GM23338 (cell line): ENCODE measurements at regions not wholly inside any gene's neighbourhood (a gene's known extent, or its start where the extent isn't known, plus 50 kb on each side); places are given as distances from the start of the nearest gene placed in this dataset.

Experiments used
- ATAC-seq: fragments of 200-7000 bp; cut with Tn5 transposase; 3 replicates; pipeline ENCODE4 v1.9.1; 2020
- DNase-seq: peaks from one replicate; pipeline ENCODE4 v3.0.0-alpha.2; 2015; ENCODE audit warnings: low spot score
- H2AFZ ChIP-seq: fragments of 200-600 bp; sonication (generic); 2 replicates; pipeline ENCODE4 v1.8.0; 2016; ENCODE audit warnings: antibody characterized with exemption, mild to moderate bottlenecking, moderate library complexity
- H3F3A ChIP-seq: fragments of 200-600 bp; sonication (generic); replicated peaks from 2 replicates; pipeline ENCODE4 v1.8.0; 2017; ENCODE audit warnings: antibody characterized with exemption, mixed run types, low read depth
- H3K27ac ChIP-seq: fragments of 200-600 bp; sonication (generic); 2 replicates; pipeline ENCODE4 v1.6.1; 2016; ENCODE audit warnings: low read depth
- H3K27me3 ChIP-seq: fragments of 200-600 bp; sonication (generic); 2 replicates; pipeline ENCODE4 v1.8.0; 2016; ENCODE audit warnings: mild to moderate bottlenecking, mixed run types, moderate library complexity; ENCODE audit not compliant: insufficient read depth
- H3K36me3 ChIP-seq: fragments of 200-600 bp; sonication (generic); 2 replicates; pipeline ENCODE4 v1.8.0; 2016; ENCODE audit warnings: mild to moderate bottlenecking; ENCODE audit not compliant: insufficient read depth
- H3K4me1 ChIP-seq: fragments of 200-600 bp; sonication (generic); 2 replicates; pipeline ENCODE4 v1.8.0; 2016; ENCODE audit warnings: mild to moderate bottlenecking, moderate library complexity; ENCODE audit not compliant: insufficient read depth
- H3K4me2 ChIP-seq: fragments of 200-600 bp; sonication (generic); 2 replicates; pipeline ENCODE4 v1.7.1; 2017; ENCODE audit warnings: mixed run types
- H3K4me3 ChIP-seq: fragments of 200-600 bp; sonication (generic); 2 replicates; pipeline ENCODE4 v1.6.1; 2016; ENCODE audit warnings: mixed run types
- H3K79me2 ChIP-seq: fragments of 200-600 bp; sonication (generic); replicated peaks from 2 replicates; pipeline ENCODE4 v1.8.0; 2017; ENCODE audit warnings: mild to moderate bottlenecking; ENCODE audit not compliant: insufficient read depth
- H3K9me2 ChIP-seq: fragments of 200-600 bp; sonication (generic); 2 replicates; pipeline ENCODE4 v1.8.0; 2017; ENCODE audit not compliant: insufficient read depth
- H4K20me1 ChIP-seq: fragments of 200-600 bp; sonication (generic); replicated peaks from 2 replicates; pipeline ENCODE4 v1.8.0; 2017; ENCODE audit warnings: mild to moderate bottlenecking; ENCODE audit not compliant: insufficient read depth
- H3K27ac Mint-ChIP-seq: 2 replicates; pipeline ENCODE4 v1.8.0; 2020; ENCODE audit warnings: inconsistent platforms, mild to moderate bottlenecking, moderate library complexity, mixed read lengths
- H3K27me3 Mint-ChIP-seq: 3 replicates; pipeline ENCODE4 v1.8.0; 2022; ENCODE audit warnings: low read depth, mild to moderate bottlenecking, moderate library complexity, mixed read lengths, inconsistent platforms; ENCODE audit not compliant: insufficient read depth, poor library complexity
- H3K36me3 Mint-ChIP-seq: 3 replicates; pipeline ENCODE4 v1.8.0; 2021; ENCODE audit warnings: low read depth, mild to moderate bottlenecking, inconsistent platforms, moderate library complexity, mixed read lengths
- H3K4me1 Mint-ChIP-seq: 3 replicates; pipeline ENCODE4 v1.8.0; 2020; ENCODE audit warnings: mild to moderate bottlenecking, inconsistent platforms, mixed read lengths
- H3K4me3 Mint-ChIP-seq: 3 replicates; pipeline ENCODE4 v1.8.0; 2021; ENCODE audit warnings: moderate library complexity, mild to moderate bottlenecking, inconsistent platforms, mixed read lengths
- H3K9me3 Mint-ChIP-seq: 3 replicates; pipeline ENCODE4 v1.8.0; 2020; ENCODE audit warnings: moderate library complexity, mild to moderate bottlenecking, inconsistent platforms, mixed read lengths
- CREB1 ChIP-seq: fragments of 250-450 bp; sonication (Bioruptor Pico); IDR thresholded peaks from 2 replicates; pipeline ENCODE4 v1.5.0; 2020; ENCODE audit warnings: low read depth, mild to moderate bottlenecking, moderate library complexity
- EZH2 ChIP-seq: fragments of 200-600 bp; sonication (generic); IDR thresholded peaks from one replicate; pipeline ENCODE4 v1.8.0; 2017; ENCODE audit warnings: antibody characterized with exemption, mild to moderate bottlenecking, low read depth; ENCODE audit not compliant: unreplicated experiment
- EZH2phosphoT487 ChIP-seq: fragments of 200-600 bp; sonication (generic); IDR thresholded peaks from one replicate; pipeline ENCODE4 v1.8.1; 2018; ENCODE audit warnings: antibody characterized with exemption; ENCODE audit not compliant: unreplicated experiment
- JUNB ChIP-seq: IDR thresholded peaks from one replicate; pipeline ENCODE4 v1.6.1; 2016; ENCODE audit warnings: antibody characterized with exemption; ENCODE audit not compliant: unreplicated experiment
- POLR2AphosphoS5 ChIP-seq: IDR thresholded peaks from 2 replicates; pipeline ENCODE4 v1.6.1; 2016; ENCODE audit warnings: antibody characterized with exemption, low read depth
- STAT1 ChIP-seq: IDR thresholded peaks from one replicate; pipeline ENCODE4 v1.6.1; 2016; ENCODE audit warnings: antibody characterized with exemption; ENCODE audit not compliant: unreplicated experiment
- ZNF114 ChIP-seq: fragments of 250-450 bp; sonication (Bioruptor Pico); IDR thresholded peaks from 2 replicates; pipeline ENCODE4 v1.5.0; 2020; ENCODE audit warnings: mild to moderate bottlenecking, moderate library complexity
- ZNF331 ChIP-seq: fragments of 250-450 bp; sonication (Bioruptor Pico); IDR thresholded peaks from 2 replicates; pipeline ENCODE4 v1.5.0; 2020; ENCODE audit warnings: low read depth, mild to moderate bottlenecking, moderate library complexity
- ZNF462 ChIP-seq: fragments of 250-450 bp; sonication (Bioruptor Pico); IDR thresholded peaks from 2 replicates; pipeline ENCODE4 v1.5.0; 2020; ENCODE audit warnings: mild to moderate bottlenecking, moderate library complexity
- TF ChIP-seq, protein P1 (sequence below): IDR thresholded peaks from 2 replicates; pipeline ENCODE4 v1.6.1; 2016; ENCODE audit warnings: antibody characterized with exemption

DNA sequence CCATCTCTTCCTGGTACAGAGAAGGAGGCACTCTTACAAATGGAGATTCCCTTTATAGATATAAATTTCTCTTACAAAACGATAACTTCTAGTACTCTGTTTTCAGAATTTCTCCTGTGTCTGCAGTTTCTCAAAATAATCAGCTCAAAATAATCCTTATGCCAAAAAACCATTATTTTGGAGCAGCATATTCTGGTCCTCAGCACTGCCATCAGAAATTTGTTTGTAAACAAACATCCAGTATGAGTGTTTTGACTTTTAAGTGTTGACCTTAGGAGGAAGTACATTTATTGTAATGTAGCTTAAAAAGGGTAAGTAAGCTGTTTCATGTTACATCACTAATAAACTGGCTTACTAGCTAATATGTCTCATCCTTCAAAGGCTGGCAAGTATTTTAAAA is 52.8 kb upstream of the SNAPC3 start:
- peaks cover 3% of the 10 kb centered on the region for H3K27me3 Mint-ChIP-seq
- Histone ChIP-seq H4K20me1 (no peaks in the 10 kb centered on the region), H3K27me3 (no peaks in the 10 kb centered on the region), H3K36me3 (no peaks in the 10 kb centered on the region), H3F3A (no peaks in the 10 kb centered on the region), H3K4me1 (no peaks in the 10 kb centered on the region), H3K4me2 (no peak overlapping the region), H3K9me2 (0 out of 2 replicates have a peak, but pooled peaks cover 3% of the 10 kb centered on the region), H3K4me3 (no peak overlapping the region), H3K27ac (no peak overlapping the region), H2AFZ (no peak overlapping the region), H3K79me2 (no peaks in the 10 kb centered on the region)
- H3K4me3 Mint-ChIP-seq: no peak overlapping the region
- no peak for ATAC-seq
- H3K36me3 Mint-ChIP-seq: no peaks in the 10 kb centered on the region
- peaks cover 3% of the 10 kb centered on the region; the same call in 2 of the 3 replicates for H3K4me1 Mint-ChIP-seq
- no peak overlapping the region for H3K27ac Mint-ChIP-seq
- no peak for DNase-seq
- TF ChIP-seq, protein P1, sequence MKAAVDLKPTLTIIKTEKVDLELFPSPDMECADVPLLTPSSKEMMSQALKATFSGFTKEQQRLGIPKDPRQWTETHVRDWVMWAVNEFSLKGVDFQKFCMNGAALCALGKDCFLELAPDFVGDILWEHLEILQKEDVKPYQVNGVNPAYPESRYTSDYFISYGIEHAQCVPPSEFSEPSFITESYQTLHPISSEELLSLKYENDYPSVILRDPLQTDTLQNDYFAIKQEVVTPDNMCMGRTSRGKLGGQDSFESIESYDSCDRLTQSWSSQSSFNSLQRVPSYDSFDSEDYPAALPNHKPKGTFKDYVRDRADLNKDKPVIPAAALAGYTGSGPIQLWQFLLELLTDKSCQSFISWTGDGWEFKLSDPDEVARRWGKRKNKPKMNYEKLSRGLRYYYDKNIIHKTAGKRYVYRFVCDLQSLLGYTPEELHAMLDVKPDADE: no peak
- TF ChIP-seq POLR2AphosphoS5: no peak
- no peaks in the 10 kb centered on the region; the same call in 2 of the 3 replicates for H3K9me3 Mint-ChIP-seq

GRCh38 chr9:15369238-15369637 is 53.4 kb upstream of the SNAPC3 start:
- Histone ChIP-seq H3K27me3 (no peaks in the 10 kb centered on the region), H3K4me3 (no peak overlapping the region), H2AFZ (no peak overlapping the region), H3K9me2 (0 out of 2 replicates have a peak, but pooled peaks cover 3% of the 10 kb centered on the region), H3K4me1 (no peaks in the 10 kb centered on the region), H4K20me1 (no peaks in the 10 kb centered on the region), H3F3A (no peaks in the 10 kb centered on the region), H3K4me2 (no peak overlapping the region), H3K36me3 (no peaks in the 10 kb centered on the region), H3K27ac (no peak overlapping the region), H3K79me2 (no peaks in the 10 kb centered on the region)
- H3K36me3 Mint-ChIP-seq: no peaks in the 10 kb centered on the region
- H3K27me3 Mint-ChIP-seq: peaks cover 2% of the 10 kb centered on the region
- no peak for DNase-seq
- no peak overlapping the region for H3K4me3 Mint-ChIP-seq
- ATAC-seq: no peak
- H3K4me1 Mint-ChIP-seq: peaks cover 2% of the 10 kb centered on the region; the same call in 1 of the 3 replicates
- no peak overlapping the region for H3K27ac Mint-ChIP-seq
- no peaks in the 10 kb centered on the region; the same call in 2 of the 3 replicates for H3K9me3 Mint-ChIP-seq
- TF ChIP-seq, protein P1: no peak
- TF ChIP-seq EZH2phosphoT487: no peak
- TF ChIP-seq ZNF114 (CRISPR knock-in tag): no peak
- no peak for TF ChIP-seq EZH2
- TF ChIP-seq STAT1: no peak
- TF ChIP-seq ZNF462: no peak
- TF ChIP-seq JUNB: no peak
- no peak for TF ChIP-seq ZNF331 (CRISPR knock-in tag)
- TF ChIP-seq CREB1 (CRISPR knock-in tag): no peak
- no peak for TF ChIP-seq POLR2AphosphoS5
